ENCODE measurements at regions not wholly inside any gene's neighbourhood (a gene's known extent, or its start where the extent isn't known, plus 50 kb on each side); places are given as distances from the start of the nearest gene placed in this dataset.
"Not testable (repeated sequence)": the region's sequence is repeated elsewhere in the genome, so short reads cannot be mapped to it uniquely, and the experiment has no call there.

GRCh38 chr2:6107290-6107689, 415.1 kb downstream of the SOX11 start:
- no peak for DNase-seq (ENCODE audit: low read depth in 1 of 2, low spot score in 1 of 2)

GRCh38 chr2:6109831-6110230, 417.6 kb downstream of the SOX11 start:
- no peak for DNase-seq (ENCODE audit: low read depth in 1 of 2, low spot score in 1 of 2)

- no peak for DNase-seq (ENCODE audit: low read depth in 1 of 2, low spot score in 1 of 2)
Observed at GRCh38 chr2:6111781-6112261, 419.6 kb downstream of the SOX11 start.

- no peak for DNase-seq (ENCODE audit: low read depth in 1 of 2, low spot score in 1 of 2)
Observed at GRCh38 chr2:6113786-6114185, 421.6 kb downstream of the SOX11 start.

GRCh38 chr2:6127718-6128117, 435.5 kb downstream of the SOX11 start:
- DNase-seq (ENCODE audit: low read depth in 1 of 2, low spot score in 1 of 2): no peak

GRCh38 chr2:6139142-6139541, 447.0 kb downstream of the SOX11 start:
- no peak for DNase-seq (ENCODE audit: low read depth in 1 of 2, low spot score in 1 of 2)

GRCh38 chr2:6139916-6140315, 447.7 kb downstream of the SOX11 start:
- DNase-seq (ENCODE audit: low read depth in 1 of 2, low spot score in 1 of 2): no peak

GRCh38 chr2:6140509-6140908, 448.3 kb downstream of the SOX11 start:
- no peak for DNase-seq (ENCODE audit: low read depth in 1 of 2, low spot score in 1 of 2)

- no peak for DNase-seq (ENCODE audit: low read depth in 1 of 2, low spot score in 1 of 2)
Observed at GRCh38 chr2:6143812-6144211, 451.6 kb downstream of the SOX11 start.

- DNase-seq (ENCODE audit: low read depth in 1 of 2, low spot score in 1 of 2): not testable (repeated sequence)
Observed at GRCh38 chr2:6147215-6147614, 455.0 kb downstream of the SOX11 start.

- no peak for DNase-seq (ENCODE audit: low read depth in 1 of 2, low spot score in 1 of 2)
Observed at GRCh38 chr2:6148882-6149281, 456.7 kb downstream of the SOX11 start.

- no peak for DNase-seq (ENCODE audit: low read depth in 1 of 2, low spot score in 1 of 2)
Observed at GRCh38 chr2:6159606-6160005, 467.4 kb downstream of the SOX11 start.

GRCh38 chr2:6163932-6164331, 471.7 kb downstream of the SOX11 start:
- no peak for DNase-seq (ENCODE audit: low read depth in 1 of 2, low spot score in 1 of 2)

- no peak for DNase-seq (ENCODE audit: low read depth in 1 of 2, low spot score in 1 of 2)
Observed at GRCh38 chr2:6164986-6165747, 473.0 kb downstream of the SOX11 start.

GRCh38 chr2:6167592-6168138, 475.5 kb downstream of the SOX11 start:
- DNase-seq (ENCODE audit: low read depth in 1 of 2, low spot score in 1 of 2): no peak

GRCh38 chr2:6168485-6168884, 476.3 kb downstream of the SOX11 start:
- DNase-seq (ENCODE audit: low read depth in 1 of 2, low spot score in 1 of 2): no peak

- DNase-seq (ENCODE audit: low read depth in 1 of 2, low spot score in 1 of 2): no peak
Observed at GRCh38 chr2:6171294-6171693, 479.1 kb downstream of the SOX11 start.

- no peak for DNase-seq (ENCODE audit: low read depth in 1 of 2, low spot score in 1 of 2)
Observed at GRCh38 chr2:6177811-6178210, 485.6 kb downstream of the SOX11 start.

- no peak for DNase-seq (ENCODE audit: low read depth in 1 of 2, low spot score in 1 of 2)
Observed at GRCh38 chr2:6181525-6181924, 489.3 kb downstream of the SOX11 start.

GRCh38 chr2:6181926-6182325, 489.7 kb downstream of the SOX11 start:
- no peak for DNase-seq (ENCODE audit: low read depth in 1 of 2, low spot score in 1 of 2)

- DNase-seq (ENCODE audit: low read depth in 1 of 2, low spot score in 1 of 2): no peak
Observed at GRCh38 chr2:6183226-6183625, 491.0 kb downstream of the SOX11 start.

GRCh38 chr2:6184532-6185292, 492.5 kb downstream of the SOX11 start:
- DNase-seq (ENCODE audit: low read depth in 1 of 2, low spot score in 1 of 2): no peak
